ENCODE measurements at regions not wholly inside any gene's neighbourhood (a gene's known extent, or its start where the extent isn't known, plus 50 kb on each side); places are given as distances from the start of the nearest gene placed in this dataset.

- in situ Hi-C loops (cut with MboI; ENCODE audit: low sequenced_read_pairs): no loop called here
Observed at GRCh38 chr2:129422028-129422427, 557.4 kb upstream of the RAB6C start.

GRCh38 chr2:129428086-129428660 lies 551.3 kb upstream of the RAB6C start:
- in situ Hi-C loops (cut with MboI; ENCODE audit: low sequenced_read_pairs): no loop called here

DNA sequence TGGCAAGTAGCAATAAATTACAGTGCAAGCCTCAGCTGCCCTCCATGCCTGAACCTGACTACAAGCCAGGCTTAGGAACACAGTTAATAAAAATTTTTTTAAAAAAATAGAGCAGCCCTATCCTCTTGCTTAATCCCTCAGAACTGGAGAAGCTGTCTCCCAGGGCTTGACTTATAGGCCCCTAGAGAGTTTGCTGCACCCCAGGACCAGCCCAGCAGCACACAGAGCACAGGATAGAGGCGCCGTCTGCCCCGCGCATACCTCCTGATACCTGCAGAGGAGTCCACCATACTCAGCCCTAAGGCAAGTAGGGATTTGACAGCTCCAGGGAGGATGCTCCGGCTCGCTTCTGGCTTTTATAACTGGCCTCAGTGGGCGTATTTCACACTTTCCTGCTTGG lies 548.6 kb upstream of the RAB6C start:
- in situ Hi-C loops (cut with MboI; ENCODE audit: low sequenced_read_pairs): no loop called here

DNA sequence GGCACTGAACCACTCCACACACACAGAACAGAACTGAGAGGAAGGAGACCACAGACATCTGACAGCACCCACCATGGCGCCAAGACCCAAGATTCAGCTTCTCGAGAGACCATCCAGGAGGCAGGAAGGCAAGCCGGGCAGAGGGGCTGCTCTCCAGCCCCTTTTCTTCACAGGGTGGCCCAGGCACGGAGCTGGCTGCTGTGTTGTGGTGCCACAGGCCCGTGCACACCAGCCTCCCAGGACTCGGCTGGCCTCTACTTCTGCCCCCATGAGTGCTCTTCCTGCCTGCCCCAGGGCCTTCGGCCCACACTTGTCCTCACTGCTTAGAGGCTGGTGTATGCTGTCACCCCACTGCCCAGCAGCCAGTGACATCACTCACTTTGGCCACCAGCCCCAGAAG lies 547.6 kb upstream of the RAB6C start:
- in situ Hi-C loops (cut with MboI; ENCODE audit: low sequenced_read_pairs): no loop called here

DNA sequence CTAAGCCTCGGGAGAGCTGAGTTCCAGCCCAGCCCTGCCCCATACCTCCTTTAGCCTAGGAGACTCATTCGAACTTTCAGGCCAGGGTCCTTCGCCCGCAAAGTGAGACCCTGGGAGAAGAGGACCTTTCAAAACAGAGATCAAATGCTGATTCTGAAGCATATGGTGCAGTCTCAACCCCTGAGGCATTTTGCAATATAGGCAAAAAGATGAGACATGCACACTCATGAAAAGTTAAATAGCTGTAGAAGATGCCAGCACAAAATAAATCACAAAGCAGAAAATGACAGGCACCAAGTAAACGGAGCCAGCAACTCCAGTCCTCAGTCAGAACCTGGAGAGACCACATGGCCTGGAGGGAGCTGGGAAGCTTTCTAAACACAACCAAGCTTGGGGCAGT lies 542.7 kb upstream of the RAB6C start:
- in situ Hi-C loops (cut with MboI; ENCODE audit: low sequenced_read_pairs): no loop called here

DNA sequence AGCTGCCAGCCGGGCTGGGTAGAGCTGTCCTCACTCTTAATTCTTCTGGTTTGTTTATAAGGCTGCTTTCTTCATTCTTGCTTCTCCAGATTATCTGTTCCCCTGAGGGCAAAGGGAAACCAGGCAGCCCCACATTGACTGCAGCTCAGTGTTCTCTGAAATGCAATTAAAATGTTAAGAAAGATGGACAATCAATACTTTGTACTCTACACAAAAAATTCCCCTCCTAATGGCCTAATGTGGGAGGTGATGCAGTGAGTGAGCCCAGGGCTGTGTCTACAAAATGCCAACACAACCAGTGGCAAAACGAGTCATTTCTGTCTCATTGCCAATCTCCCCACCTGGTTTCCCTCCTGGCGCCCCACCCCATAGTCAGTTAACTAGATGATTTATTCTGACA lies 541.7 kb upstream of the RAB6C start:
- in situ Hi-C loops (cut with MboI; ENCODE audit: low sequenced_read_pairs): no loop called here

GRCh38 chr2:129438501-129439057 lies 540.9 kb upstream of the RAB6C start:
- in situ Hi-C loops (cut with MboI; ENCODE audit: low sequenced_read_pairs): no loop called here

DNA sequence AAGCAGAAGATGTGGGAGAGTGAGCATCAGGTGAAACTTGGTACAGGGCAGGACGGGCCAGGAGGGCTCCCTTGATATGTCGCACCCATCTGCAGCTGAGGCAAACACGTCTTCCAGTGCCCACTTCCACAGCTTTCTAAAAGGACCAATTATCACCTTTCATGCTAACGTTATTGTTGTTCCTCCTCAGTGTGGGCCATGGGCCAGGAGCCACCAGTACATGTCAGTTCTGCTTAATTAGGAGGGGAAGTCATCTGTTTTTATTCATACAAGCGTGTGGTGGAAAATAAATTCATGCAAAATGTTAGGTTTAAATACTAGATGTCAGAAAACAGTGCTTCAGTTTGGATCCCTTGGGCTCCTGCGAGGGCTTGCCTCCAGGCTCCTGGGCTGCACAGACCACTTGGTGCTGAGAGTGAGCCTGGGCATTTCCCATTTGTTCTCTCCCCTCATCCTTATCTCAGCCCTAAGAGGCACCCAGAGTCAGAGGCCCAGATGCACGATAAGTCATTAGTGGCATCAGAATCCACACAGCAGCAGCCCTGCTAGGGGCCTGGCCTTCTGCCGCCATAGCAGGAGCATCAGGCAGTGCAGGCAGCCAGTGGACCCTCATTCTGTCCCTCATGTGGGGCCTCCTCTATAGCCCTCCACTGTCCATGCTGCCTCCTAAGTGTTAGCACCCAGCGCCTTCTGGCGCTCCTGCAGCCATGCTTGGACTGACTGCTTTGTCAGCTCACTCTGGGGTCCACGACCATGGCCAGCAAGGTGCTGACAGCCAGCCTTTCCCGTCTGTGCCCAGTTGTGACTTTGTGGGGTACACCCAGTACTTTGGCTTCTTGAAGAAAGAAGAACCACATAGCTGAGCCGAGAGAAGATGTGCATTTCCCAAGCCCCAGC lies 539.8 kb upstream of the RAB6C start:
- in situ Hi-C loops (cut with MboI; ENCODE audit: low sequenced_read_pairs): no loop called here

GRCh38 chr2:129441610-129442009 lies 537.9 kb upstream of the RAB6C start:
- in situ Hi-C loops (cut with MboI; ENCODE audit: low sequenced_read_pairs): no loop called here

GRCh38 chr2:129443235-129443864 lies 536.1 kb upstream of the RAB6C start:
- in situ Hi-C loops (cut with MboI; ENCODE audit: low sequenced_read_pairs): no loop called here

DNA sequence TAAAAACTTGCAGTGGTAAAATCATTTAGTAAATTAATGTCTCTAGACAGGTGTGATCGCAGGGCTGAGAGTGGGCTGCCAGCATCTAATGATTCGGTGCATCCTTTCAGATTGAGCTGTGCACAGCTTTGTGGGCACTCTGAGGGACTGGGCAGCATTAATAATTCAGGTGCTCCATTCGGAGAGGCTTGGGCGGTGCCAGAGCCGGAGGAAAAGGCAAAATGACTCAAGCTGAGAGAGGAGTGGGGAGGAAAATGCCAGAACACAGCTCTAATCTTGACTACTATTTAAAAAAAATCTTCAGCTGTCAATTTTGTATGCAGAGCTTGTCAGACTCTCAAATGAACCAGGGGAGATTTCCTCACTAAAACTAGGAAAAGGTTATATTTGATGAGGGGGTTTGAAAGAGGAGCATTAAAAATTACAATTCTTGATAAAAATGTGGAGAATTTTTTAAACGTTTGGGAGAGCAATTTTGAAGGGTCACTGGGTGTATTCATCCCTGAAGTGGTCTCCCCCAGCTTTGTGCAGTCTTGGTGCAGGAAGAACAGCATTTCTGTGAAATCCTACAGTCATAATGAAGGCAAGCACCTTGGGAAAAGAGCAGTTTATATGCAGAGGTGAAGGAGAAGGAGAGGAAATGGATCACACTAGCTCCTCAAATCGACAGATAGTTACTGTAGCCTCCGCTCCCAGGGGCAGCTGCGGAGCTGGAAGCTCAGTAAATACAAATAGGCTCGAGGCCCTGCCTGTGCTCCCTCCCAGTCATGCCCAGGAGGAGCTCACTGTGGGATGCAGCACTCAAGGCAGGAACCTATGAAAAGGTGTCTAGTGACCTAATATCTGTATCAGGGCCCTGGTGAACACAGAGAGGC lies 535.4 kb upstream of the RAB6C start:
- in situ Hi-C loops (cut with MboI; ENCODE audit: low sequenced_read_pairs): no loop called here

DNA sequence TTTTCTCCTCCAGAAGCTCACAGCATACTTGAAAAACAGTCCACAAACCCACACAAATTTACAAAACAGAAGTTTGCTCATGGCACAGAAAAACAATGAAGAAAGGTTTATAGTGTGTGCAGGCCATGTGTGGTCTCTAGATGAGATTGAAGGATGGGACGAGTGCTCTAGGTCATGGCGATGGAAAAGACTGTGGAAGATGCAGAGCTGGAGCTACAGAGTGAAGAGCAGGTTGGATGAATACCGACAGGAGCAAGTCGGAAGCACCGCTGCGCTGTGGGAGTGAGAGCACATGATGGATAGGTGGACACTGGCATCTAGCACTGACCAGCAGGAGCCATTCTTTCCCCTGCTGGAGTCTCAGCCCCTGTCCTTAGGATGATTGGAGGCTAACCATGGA lies 534.7 kb upstream of the RAB6C start:
- in situ Hi-C loops (cut with MboI; ENCODE audit: low sequenced_read_pairs): no loop called here

- in situ Hi-C loops (cut with MboI; ENCODE audit: low sequenced_read_pairs): no loop called here
Observed at GRCh38 chr2:129456691-129457090, 522.8 kb upstream of the RAB6C start.

DNA sequence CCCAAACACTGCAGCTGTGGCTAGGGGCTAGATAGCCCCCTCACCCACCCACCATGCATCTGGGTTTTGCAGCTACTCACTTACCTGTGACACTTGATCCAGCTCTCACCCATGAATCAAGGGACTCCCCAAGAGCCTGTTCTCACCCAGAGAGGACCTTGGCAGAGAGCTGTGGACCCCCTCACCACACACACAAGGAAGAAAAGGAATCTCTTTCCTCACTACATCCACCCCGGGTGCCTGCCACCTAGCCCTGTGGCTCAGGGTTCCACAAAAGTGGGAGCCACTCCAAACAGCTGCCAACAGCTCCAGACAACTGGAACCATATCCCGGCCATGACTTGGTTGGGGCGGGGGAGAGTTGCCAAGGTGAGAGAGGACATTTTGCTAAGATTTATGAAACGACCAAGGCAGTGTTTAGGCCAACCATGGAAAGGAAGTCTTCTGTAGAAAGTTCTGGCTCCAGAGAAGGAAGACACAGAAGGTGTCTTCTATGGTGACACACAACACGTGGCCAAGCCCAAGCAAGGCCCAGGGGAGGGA lies 522.1 kb upstream of the RAB6C start:
- in situ Hi-C loops (cut with MboI; ENCODE audit: low sequenced_read_pairs): no loop called here

DNA sequence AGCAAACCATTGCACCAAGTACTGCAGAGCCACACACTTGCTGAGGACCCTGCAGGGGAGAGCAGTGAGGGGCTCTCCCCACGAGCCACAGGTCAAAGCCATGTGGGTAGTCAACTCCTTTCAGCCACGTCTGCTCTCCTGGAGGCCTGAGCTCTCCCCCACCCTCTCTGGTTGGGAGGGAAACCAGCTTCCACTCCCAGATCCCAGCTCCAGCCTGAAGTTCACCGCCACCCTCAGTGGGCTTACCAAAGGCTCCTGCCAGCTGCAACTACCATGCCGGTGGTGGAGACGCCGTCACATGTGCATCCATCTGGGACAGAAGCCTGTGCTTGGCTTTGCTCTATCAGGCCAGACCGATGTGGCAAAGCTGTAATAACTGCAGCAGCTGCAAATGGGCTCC lies 521.5 kb upstream of the RAB6C start:
- in situ Hi-C loops (cut with MboI; ENCODE audit: low sequenced_read_pairs): no loop called here

DNA sequence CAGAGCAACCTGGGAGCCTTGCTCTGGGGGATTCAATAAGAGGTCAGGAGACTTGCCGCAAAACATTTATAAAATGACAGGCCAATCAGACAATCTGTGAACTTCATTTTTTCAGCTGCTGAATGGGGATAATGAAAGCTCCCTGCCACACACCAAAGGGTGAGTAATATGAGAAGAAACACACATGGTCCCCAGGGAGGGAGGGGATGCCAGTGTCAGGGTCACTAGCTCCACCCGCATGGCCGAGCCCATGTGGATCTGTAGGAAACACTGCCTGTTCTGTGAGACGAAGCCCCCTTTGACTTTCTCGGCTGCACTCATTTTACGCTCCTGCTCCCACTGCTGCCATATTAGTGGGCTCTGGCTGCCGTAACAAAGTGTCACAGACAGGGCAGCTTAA lies 521.0 kb upstream of the RAB6C start:
- in situ Hi-C loops (cut with MboI; ENCODE audit: low sequenced_read_pairs): no loop called here

- in situ Hi-C loops (cut with MboI; ENCODE audit: low sequenced_read_pairs): no loop called here
Observed at GRCh38 chr2:129459200-129459876, 520.1 kb upstream of the RAB6C start.

- in situ Hi-C loops (cut with MboI; ENCODE audit: low sequenced_read_pairs): no loop called here
Observed at GRCh38 chr2:129459881-129460280, 519.6 kb upstream of the RAB6C start.

- in situ Hi-C loops (cut with MboI; ENCODE audit: low sequenced_read_pairs): no loop called here
Observed at GRCh38 chr2:129460299-129461198, 518.9 kb upstream of the RAB6C start.

All from HL-60/S4 (cell line).